ENCODE measurements at regions not wholly inside any gene's neighbourhood (a gene's known extent, or its start where the extent isn't known, plus 50 kb on each side); places are given as distances from the start of the nearest gene placed in this dataset.

GRCh38 chr10:43930243-43930642 is 281.6 kb upstream of the ZNF32 start:
- Histone ChIP-seq H3K4me1 (ENCODE audit: control insufficient read depth, insufficient read depth, low read length) (no peaks in the 10 kb centered on the region), H3K36me3 (ENCODE audit: control insufficient read depth, insufficient read depth, low read length) (no peaks in the 10 kb centered on the region), H3K4me3 (ENCODE audit: low read depth in 2 of 2, low read length in 2 of 2) (no peak overlapping the region), H3K27me3 (ENCODE audit: control insufficient read depth, insufficient read depth, low read length) (peaks cover 4% of the 10 kb centered on the region; the same call in 1 of the 2 replicates), H3K9me3 (ENCODE audit: control insufficient read depth, insufficient read depth, low read depth, low read length) (no peaks in the 10 kb centered on the region), H3K27ac (ENCODE audit: low read length) (no peak overlapping the region)
- TF ChIP-seq SIN3A (IDR thresholded peaks at IDR 0.05; ENCODE audit: borderline replicate concordance, insufficient read depth, low read depth, low read length) (no peak), TCF7L2 (IDR thresholded peaks at IDR 0.05; ENCODE audit: low read depth, low read length) (no peak), REST (IDR thresholded peaks at IDR 0.05; ENCODE audit: insufficient read depth in 1 of 2, low read depth in 2 of 2, low read length in 1 of 2) (no peak)
- in situ Hi-C loops (cut with HindIII; ENCODE audit: low pct_unique_long_range_greater_than_20kb, low sequenced_read_pairs) (no loop called here), intact Hi-C loops (cut with micrococcal nuclease; ENCODE audit: unreplicated experiment) (no loop called here)
- CTCF ChIA-PET = no interaction called here
- no TSS peak for BruUV-seq (replicated peaks)
- DNase-seq (ENCODE audit: low read depth, low spot score) (no peak), ATAC-seq (no peak)
- POLR2A ChIA-PET = no interaction called here

GRCh38 chr10:43929122-43929521 is 280.4 kb upstream of the ZNF32 start:
- in situ Hi-C loops (cut with HindIII; ENCODE audit: low pct_unique_long_range_greater_than_20kb, low sequenced_read_pairs) = no loop called here
- Histone ChIP-seq H3K36me3 (ENCODE audit: control insufficient read depth, insufficient read depth, low read length) (no peaks in the 10 kb centered on the region), H3K27me3 (ENCODE audit: control insufficient read depth, insufficient read depth, low read length) (peaks cover 10% of the 10 kb centered on the region; the same call in 1 of the 2 replicates), H3K4me1 (ENCODE audit: control insufficient read depth, insufficient read depth, low read length) (no peaks in the 10 kb centered on the region), H3K27ac (ENCODE audit: low read length) (no peak overlapping the region), H3K4me3 (ENCODE audit: low read depth in 2 of 2, low read length in 2 of 2) (no peak overlapping the region), H3K9me3 (ENCODE audit: control insufficient read depth, insufficient read depth, low read depth, low read length) (no peaks in the 10 kb centered on the region)
- ChIA-PET POLR2A (no interaction called here), CTCF (no interaction called here)
- intact Hi-C loops (cut with micrococcal nuclease; ENCODE audit: unreplicated experiment) = no loop called here
- DNase-seq (ENCODE audit: low read depth, low spot score) (no peak), ATAC-seq (no peak)
- no peak for TF ChIP-seq TCF7L2 (IDR thresholded peaks at IDR 0.05; ENCODE audit: low read depth, low read length)
- no peak for TF ChIP-seq SIN3A (IDR thresholded peaks at IDR 0.05; ENCODE audit: borderline replicate concordance, insufficient read depth, low read depth, low read length)
- no peak for TF ChIP-seq POLR2AphosphoS5 (IDR thresholded peaks at IDR 0.05; ENCODE audit: low read depth, low read length)
- no peak for TF ChIP-seq REST (IDR thresholded peaks at IDR 0.05; ENCODE audit: insufficient read depth in 1 of 2, low read depth in 2 of 2, low read length in 1 of 2)
- TF ChIP-seq CTCF (IDR thresholded peaks at IDR 0.05) = no peak
- BruUV-seq (replicated peaks) = no TSS peak
